AG10803 (cell line): ENCODE measurements at regions not wholly inside any gene's neighbourhood (a gene's known extent, or its start where the extent isn't known, plus 50 kb on each side); places are given as distances from the start of the nearest gene placed in this dataset.

ENCODE experiments used
- DNase-seq: peaks from one replicate; pipeline ENCODE4 v3.0.0; 2010; ENCODE audit warnings: low read depth
- H3K4me3 ChIP-seq: 2 replicates; pipeline ENCODE4 v1.5.1; 2011; ENCODE audit warnings: mild to moderate bottlenecking, low read length, control low read depth
- CTCF ChIP-seq: conservative IDR thresholded peaks from 2 replicates; pipeline ENCODE4 v1.5.1; 2011; ENCODE audit warnings: mild to moderate bottlenecking, low read length, control low read depth, inconsistent platforms

DNA sequence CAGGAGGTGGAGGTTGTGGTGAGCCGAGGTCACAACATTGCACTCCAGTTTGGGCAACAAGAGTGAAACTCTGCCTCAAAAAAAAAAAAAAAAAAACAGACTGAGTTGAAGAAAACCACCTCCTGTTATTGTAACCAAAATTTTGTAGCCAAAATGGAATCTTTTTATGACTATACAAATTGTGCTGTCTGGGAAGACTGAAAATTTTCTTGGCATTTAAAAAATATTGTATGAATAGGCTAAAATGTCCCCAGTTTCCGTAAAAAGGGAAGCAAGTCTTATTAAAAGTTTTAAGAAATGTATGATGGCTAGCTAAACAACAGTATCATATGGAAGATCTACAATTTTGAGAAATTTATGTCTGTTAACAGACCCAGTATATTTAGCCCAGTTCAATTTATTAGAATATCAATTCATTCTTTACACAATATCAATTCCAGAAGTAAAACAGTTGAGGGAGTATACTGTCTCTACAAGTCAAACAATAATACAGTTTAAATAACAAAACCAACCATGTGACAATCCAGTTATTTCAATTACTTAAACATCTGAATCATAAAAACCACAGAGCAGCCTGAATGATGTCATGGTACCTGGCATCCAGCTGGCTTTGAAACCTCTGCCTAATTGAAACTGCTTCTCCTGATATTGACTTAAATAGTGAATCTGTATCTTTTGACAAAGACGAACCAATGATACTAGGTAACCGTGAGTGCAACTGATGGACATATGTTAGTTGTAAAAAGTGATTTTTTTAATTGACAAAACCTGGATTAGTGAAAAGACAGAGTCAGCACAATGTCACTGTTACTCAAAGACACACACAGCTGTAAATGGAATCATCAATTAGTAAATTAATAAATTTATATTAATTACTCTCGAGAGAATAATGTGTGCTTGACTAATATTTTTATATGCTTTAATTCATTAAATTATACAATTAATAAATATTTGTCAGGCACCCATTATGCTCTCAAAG lies 166.6 kb upstream of the MARCKS start:
- no peak for TF ChIP-seq CTCF
- DNase-seq, result peak; percentile 86
- H3K4me3 ChIP-seq, result no peak overlapping the region

DNA sequence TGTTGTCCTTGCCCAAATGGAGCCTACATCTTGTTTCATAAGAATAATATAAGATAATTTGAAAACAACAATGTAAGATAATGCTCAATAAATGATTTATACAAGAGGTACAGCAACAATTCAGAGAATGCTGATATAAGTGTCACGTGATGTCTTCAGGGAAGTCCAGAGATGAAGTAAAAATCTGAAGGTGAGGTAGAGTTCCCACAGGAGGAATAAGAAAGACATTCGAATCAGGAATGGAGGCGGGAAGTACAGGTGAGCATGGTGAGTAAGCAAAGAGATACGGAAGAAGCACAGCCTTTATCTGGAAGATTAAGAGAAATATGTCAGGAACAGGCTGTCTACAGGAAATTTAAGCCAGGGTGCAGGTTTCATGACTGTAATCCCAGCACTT lies 165.9 kb upstream of the MARCKS start:
- no peak for TF ChIP-seq CTCF
- no peak for DNase-seq

DNA sequence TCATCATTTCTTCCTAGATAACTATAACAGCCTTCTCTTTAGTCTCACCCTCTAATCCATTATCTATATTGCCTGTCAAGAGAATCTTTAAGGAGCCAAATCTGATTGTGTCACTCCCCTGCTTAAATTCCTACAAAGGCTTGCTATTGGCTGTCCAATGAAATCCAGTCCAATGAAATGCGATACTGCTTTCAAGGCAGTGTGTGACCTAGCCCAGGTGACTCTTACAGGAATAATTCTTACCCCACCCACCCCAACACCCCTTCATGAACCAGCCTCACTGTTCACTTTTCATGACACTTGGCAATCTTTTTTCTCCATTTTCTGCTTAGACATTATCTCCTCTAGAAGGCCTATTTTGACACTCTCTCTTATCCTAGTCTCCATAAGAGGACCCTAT lies 163.3 kb upstream of the MARCKS start:
- no peak overlapping the region for H3K4me3 ChIP-seq
- no peak for DNase-seq
- TF ChIP-seq CTCF, result no peak

More for the DNA sequence above, 165.9 kb upstream of the MARCKS start:
- H3K4me3 ChIP-seq, result no peak overlapping the region

GRCh38 chr6:113694278-113695077 lies 162.7 kb upstream of the MARCKS start:
- H3K4me3 ChIP-seq, result no peak overlapping the region
- TF ChIP-seq CTCF, result no peak
- DNase-seq, result peak; percentile 76

DNA sequence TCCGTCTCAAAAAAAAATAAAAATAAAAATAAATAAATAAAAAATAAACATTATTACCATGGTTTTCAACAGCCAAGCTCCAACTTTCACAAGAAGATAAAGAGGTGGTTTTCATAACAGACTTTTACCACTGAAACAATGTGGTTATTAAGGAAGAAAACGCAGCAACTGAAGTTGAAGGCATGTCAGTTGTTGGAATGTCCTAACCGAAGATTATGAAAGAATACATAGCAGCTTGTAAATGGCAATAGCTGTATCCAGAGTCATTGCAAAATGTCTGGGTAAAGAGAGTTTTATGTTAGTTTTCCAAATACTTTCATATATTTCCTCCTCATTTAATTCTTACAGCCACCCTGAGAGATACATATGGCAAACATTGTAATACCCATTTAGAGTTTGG lies 161.6 kb upstream of the MARCKS start:
- peak; percentile 96 for DNase-seq
- TF ChIP-seq CTCF, result no peak
- no peak overlapping the region for H3K4me3 ChIP-seq

DNA sequence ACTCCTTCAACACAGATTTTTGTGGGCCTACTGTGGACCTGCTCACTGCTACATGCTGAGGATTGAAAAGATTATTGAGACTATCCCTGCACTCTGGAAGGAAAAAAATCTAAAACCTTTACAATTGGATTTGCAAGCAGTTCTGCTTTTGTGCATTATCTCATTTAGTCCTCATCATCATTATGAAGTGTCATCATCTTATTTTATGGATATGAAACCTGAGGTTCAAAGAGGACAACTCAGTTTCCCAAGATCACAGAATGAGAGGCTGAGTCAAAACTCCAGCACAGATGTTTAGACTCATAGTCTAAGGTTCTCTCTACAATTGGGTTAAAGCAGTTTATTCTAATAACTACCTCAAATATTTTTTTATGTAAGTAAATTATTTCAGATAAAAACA lies 160.2 kb upstream of the MARCKS start:
- H3K4me3 ChIP-seq, result no peak overlapping the region
- peak; percentile 31 for DNase-seq
- TF ChIP-seq CTCF, result no peak
